NCI-H446 (cell line): ENCODE measurements at regions not wholly inside any gene's neighbourhood (a gene's known extent, or its start where the extent isn't known, plus 50 kb on each side); places are given as distances from the start of the nearest gene placed in this dataset.
"Not testable (repeated sequence)": the region's sequence is repeated elsewhere in the genome, so short reads cannot be mapped to it uniquely, and the experiment has no call there.

ENCODE experiments used
- DNase-seq, 2 experiments: peaks; one replicate each; lab custom pipeline; 2025; lab: John Stamatoyannopoulos, UW

- DNase-seq: no peak
Measured at GRCh38 chr6:153563001-153563400, 431.9 kb upstream of the RGS17 start.

GRCh38 chr6:153553627-153554026 is 422.5 kb upstream of the RGS17 start:
- no peak for DNase-seq

GRCh38 chr6:153539602-153540001 is 408.5 kb upstream of the RGS17 start:
- DNase-seq: no peak

GRCh38 chr6:153538491-153538890 is 407.4 kb upstream of the RGS17 start:
- DNase-seq: no peak

GRCh38 chr6:153537422-153537821 is 406.3 kb upstream of the RGS17 start:
- no peak for DNase-seq

- no peak for DNase-seq
Measured at GRCh38 chr6:153526479-153526878, 395.4 kb upstream of the RGS17 start.

GRCh38 chr6:153525998-153526397 is 394.9 kb upstream of the RGS17 start:
- DNase-seq: no peak

- no peak for DNase-seq
Measured at GRCh38 chr6:153523390-153523789, 392.3 kb upstream of the RGS17 start.

GRCh38 chr6:153511896-153512496 is 380.9 kb upstream of the RGS17 start:
- DNase-seq: no peak

GRCh38 chr6:153503810-153504209 is 372.7 kb upstream of the RGS17 start:
- no peak for DNase-seq

- DNase-seq: no peak
Measured at GRCh38 chr6:153493501-153493900, 362.4 kb upstream of the RGS17 start.

GRCh38 chr6:153489479-153489878 is 358.4 kb upstream of the RGS17 start:
- DNase-seq: no peak

- no peak for DNase-seq
Measured at GRCh38 chr6:153488267-153488666, 357.2 kb upstream of the RGS17 start.

GRCh38 chr6:153485072-153485471 is 354.0 kb upstream of the RGS17 start:
- no peak for DNase-seq

GRCh38 chr6:153484056-153484455 is 353.0 kb upstream of the RGS17 start:
- DNase-seq: no peak

GRCh38 chr6:153476243-153476642 is 345.2 kb upstream of the RGS17 start:
- DNase-seq: no peak

GRCh38 chr6:153465050-153465449 is 334.0 kb upstream of the RGS17 start:
- no peak for DNase-seq

GRCh38 chr6:153449279-153449678 is 318.2 kb upstream of the RGS17 start:
- no peak for DNase-seq

GRCh38 chr6:153442749-153443148 is 311.7 kb upstream of the RGS17 start:
- DNase-seq: not testable (repeated sequence)

GRCh38 chr6:153442096-153442495 is 311.0 kb upstream of the RGS17 start:
- no peak for DNase-seq

- DNase-seq: no peak
Measured at GRCh38 chr6:153437193-153437592, 306.1 kb upstream of the RGS17 start.

GRCh38 chr6:153436351-153436750 is 305.3 kb upstream of the RGS17 start:
- DNase-seq: no peak

- no peak for DNase-seq
Measured at GRCh38 chr6:153435787-153436186, 304.7 kb upstream of the RGS17 start.

- DNase-seq: no peak
Measured at GRCh38 chr6:153425536-153425935, 294.5 kb upstream of the RGS17 start.
